ENCODE measurements at regions not wholly inside any gene's neighbourhood (a gene's known extent, or its start where the extent isn't known, plus 50 kb on each side); places are given as distances from the start of the nearest gene placed in this dataset.

GRCh38 chr9:105172436-105172835 lies 72.0 kb upstream of the SLC44A1 start:
- no peaks in the 10 kb centered on the region for H3K9me3 Mint-ChIP-seq (ENCODE audit: low read depth)
- H3K27ac Mint-ChIP-seq = no peak overlapping the region
- no peak for TF ChIP-seq CTCF (IDR thresholded peaks at IDR 0.05; ENCODE audit: unreplicated experiment)
- no peak for DNase-seq (ENCODE audit: low spot score, unreplicated experiment)
- no peaks in the 10 kb centered on the region for H3K36me3 Mint-ChIP-seq (ENCODE audit: insufficient read depth)
- H3K4me1 Mint-ChIP-seq (ENCODE audit: low read depth) = peaks cover 4% of the 10 kb centered on the region
- H3K27me3 Mint-ChIP-seq = peaks cover 3% of the 10 kb centered on the region
- no peak overlapping the region for H3K4me3 Mint-ChIP-seq (ENCODE audit: low read depth)

- H3K4me3 Mint-ChIP-seq (ENCODE audit: low read depth) = no peak overlapping the region
- H3K9me3 Mint-ChIP-seq (ENCODE audit: low read depth) = no peaks in the 10 kb centered on the region
- H3K36me3 Mint-ChIP-seq (ENCODE audit: insufficient read depth) = no peaks in the 10 kb centered on the region
- TF ChIP-seq CTCF (IDR thresholded peaks at IDR 0.05; ENCODE audit: unreplicated experiment) = no peak
- DNase-seq (ENCODE audit: low spot score, unreplicated experiment) = no peak
- H3K27me3 Mint-ChIP-seq = peaks cover 3% of the 10 kb centered on the region
- H3K27ac Mint-ChIP-seq = peak overlapping the region; percentile 5
- peaks cover 4% of the 10 kb centered on the region for H3K4me1 Mint-ChIP-seq (ENCODE audit: low read depth)
Observed at GRCh38 chr9:105173306-105173705, 71.1 kb upstream of the SLC44A1 start.

GRCh38 chr9:105173826-105174225 lies 70.6 kb upstream of the SLC44A1 start:
- Mint-ChIP-seq H3K4me3 (ENCODE audit: low read depth) (no peak overlapping the region), H3K27ac (no peak overlapping the region), H3K36me3 (ENCODE audit: insufficient read depth) (no peaks in the 10 kb centered on the region), H3K9me3 (ENCODE audit: low read depth) (no peaks in the 10 kb centered on the region), H3K4me1 (ENCODE audit: low read depth) (peaks cover 4% of the 10 kb centered on the region), H3K27me3 (peaks cover 3% of the 10 kb centered on the region)
- DNase-seq (ENCODE audit: low spot score, unreplicated experiment) = no peak
- no peak for TF ChIP-seq CTCF (IDR thresholded peaks at IDR 0.05; ENCODE audit: unreplicated experiment)

GRCh38 chr9:105176194-105176593 lies 68.3 kb upstream of the SLC44A1 start:
- TF ChIP-seq CTCF (IDR thresholded peaks at IDR 0.05; ENCODE audit: unreplicated experiment) = no peak
- no peaks in the 10 kb centered on the region for H3K36me3 Mint-ChIP-seq (ENCODE audit: insufficient read depth)
- H3K4me1 Mint-ChIP-seq (ENCODE audit: low read depth) = peaks cover 4% of the 10 kb centered on the region
- no peaks in the 10 kb centered on the region for H3K9me3 Mint-ChIP-seq (ENCODE audit: low read depth)
- no peak overlapping the region for H3K27ac Mint-ChIP-seq
- H3K27me3 Mint-ChIP-seq = peaks cover 3% of the 10 kb centered on the region
- H3K4me3 Mint-ChIP-seq (ENCODE audit: low read depth) = no peak overlapping the region
- no peak for DNase-seq (ENCODE audit: low spot score, unreplicated experiment)

- Mint-ChIP-seq H3K27me3 (peaks cover 3% of the 10 kb centered on the region), H3K4me1 (ENCODE audit: low read depth) (peaks cover 4% of the 10 kb centered on the region), H3K36me3 (ENCODE audit: insufficient read depth) (no peaks in the 10 kb centered on the region), H3K4me3 (ENCODE audit: low read depth) (no peak overlapping the region), H3K9me3 (ENCODE audit: low read depth) (no peaks in the 10 kb centered on the region), H3K27ac (no peak overlapping the region)
- no peak for DNase-seq (ENCODE audit: low spot score, unreplicated experiment)
- TF ChIP-seq CTCF (IDR thresholded peaks at IDR 0.05; ENCODE audit: unreplicated experiment) = no peak
Observed at GRCh38 chr9:105178076-105178475, 66.4 kb upstream of the SLC44A1 start.
